HG03064 (cell line): ENCODE measurements at regions not wholly inside any gene's neighbourhood (a gene's known extent, or its start where the extent isn't known, plus 50 kb on each side); places are given as distances from the start of the nearest gene placed in this dataset.

Experiments used
- ATAC-seq: cut with Tn5 transposase; IDR thresholded peaks from one replicate; pipeline ENCODE4 v1.9.1; 2021; ENCODE audit warnings: low read depth; ENCODE audit not compliant: unreplicated experiment

GRCh38 chr4:158013858-158014257 lies 159.0 kb downstream of the GASK1B start:
- no peak for ATAC-seq

GRCh38 chr4:158010361-158010760 lies 162.5 kb downstream of the GASK1B start:
- no peak for ATAC-seq

GRCh38 chr4:158008551-158009218 lies 164.1 kb downstream of the GASK1B start:
- no peak for ATAC-seq

DNA sequence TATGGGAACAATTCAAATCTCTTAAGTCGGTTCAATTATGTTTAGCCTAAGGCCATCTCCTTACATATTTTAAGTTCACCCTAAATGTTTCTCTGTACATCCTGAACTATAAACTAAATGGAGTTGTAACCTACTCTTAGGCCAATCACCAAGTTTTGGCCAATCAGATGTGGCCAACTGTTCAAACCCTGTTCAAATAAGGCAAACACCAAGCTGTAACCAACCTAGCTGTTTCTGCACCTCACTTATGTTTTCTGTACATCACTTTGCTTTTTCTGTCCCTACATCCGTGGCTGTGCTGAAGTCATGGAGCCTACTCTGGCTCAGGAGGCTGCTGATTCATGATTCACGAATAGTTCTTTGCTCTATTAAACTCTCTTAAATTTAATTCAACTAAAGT lies 165.3 kb downstream of the GASK1B start:
- ATAC-seq: no peak

DNA sequence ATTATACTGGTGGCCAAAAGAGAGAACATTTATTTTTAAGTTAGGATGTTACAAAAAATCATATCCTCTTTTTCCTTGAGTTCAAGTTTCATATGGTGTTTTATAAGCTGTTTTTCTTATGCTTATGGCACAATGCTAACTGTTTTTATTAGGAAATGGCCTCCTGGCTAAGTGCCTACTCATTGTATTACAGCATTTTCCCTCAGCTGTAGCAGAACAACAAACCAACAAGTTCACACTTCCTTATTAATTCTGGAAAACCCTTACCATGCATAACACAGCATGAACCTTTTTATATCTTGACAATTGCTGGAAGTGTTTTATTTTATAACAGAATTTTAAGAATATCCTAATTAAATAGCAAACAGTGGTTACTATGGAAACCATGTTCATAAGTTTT lies 165.8 kb downstream of the GASK1B start:
- no peak for ATAC-seq

DNA sequence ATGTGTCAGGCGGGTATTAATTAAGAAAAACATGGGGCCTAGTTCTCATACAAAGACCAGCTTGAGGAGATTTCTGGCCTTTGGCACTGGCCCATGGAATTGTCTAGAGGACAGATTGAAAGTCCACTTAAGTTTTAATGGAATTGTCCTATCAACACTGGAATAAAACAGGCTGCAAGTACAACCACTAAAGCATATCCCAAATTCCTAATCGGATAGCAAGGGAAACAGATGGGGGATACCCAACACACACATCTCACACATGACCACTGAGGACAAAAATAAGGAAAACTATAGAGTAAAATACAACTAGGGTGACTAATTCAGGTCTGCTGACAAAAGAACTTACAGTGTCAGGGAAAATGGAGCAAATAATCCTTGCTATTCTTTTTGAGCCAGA lies 167.8 kb downstream of the GASK1B start:
- no peak for ATAC-seq

DNA sequence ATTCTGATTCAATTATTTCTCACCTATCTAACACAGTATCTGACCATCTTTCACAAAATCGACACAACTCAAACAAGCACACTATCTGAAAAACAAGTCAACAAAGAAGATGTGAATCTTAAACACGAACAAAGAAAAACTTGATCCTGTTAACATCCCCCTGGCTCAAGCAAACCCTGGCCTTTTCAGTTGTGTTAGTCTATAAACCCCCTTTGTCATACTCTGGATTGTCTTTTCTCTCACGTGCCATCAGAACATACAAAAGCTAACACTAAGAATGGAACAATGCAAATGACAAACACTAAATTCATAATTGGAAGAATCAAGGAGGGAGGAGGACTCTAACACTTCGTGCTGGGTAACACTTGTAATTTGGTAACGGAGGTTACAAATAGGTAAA lies 168.7 kb downstream of the GASK1B start:
- ATAC-seq: no peak

DNA sequence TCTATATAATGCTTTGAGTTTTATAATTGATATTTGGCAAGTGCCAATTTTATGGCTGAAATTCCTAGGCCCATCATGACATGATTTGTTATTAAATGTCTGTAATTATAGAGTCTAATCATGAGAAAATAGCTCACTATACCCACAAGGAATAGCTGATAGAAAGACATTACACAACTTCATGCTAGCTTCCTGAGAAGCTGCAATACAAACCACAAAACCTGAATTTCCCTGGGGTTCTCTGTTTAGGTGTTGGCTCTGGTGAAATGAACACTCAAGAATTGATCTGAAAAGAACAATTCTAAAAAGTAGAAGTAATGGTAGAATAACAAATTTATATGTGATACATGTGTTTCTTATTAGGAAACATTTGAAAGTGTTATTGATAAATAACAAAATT lies 169.6 kb downstream of the GASK1B start:
- ATAC-seq: no peak

DNA sequence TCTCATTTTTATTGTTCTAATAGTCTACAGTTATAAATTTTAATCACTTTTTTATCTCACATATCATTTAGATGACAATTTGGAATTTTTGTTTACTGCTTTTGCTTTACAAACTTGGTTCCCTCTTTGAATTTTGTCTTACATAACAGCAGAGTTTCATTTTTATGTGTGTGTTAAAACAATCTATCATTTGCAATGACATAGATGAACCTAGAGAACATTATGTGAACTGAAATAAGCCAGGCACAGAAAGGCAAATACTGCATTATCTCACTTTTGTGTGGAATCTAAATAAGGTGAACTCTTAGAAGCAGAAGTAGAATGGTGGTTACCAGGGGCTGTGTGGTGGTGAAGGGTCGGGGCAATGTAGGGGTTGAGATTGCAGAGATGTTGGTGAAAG lies 170.7 kb downstream of the GASK1B start:
- no peak for ATAC-seq

- no peak for ATAC-seq
Measured at GRCh38 chr4:158001756-158002155, 171.1 kb downstream of the GASK1B start.

DNA sequence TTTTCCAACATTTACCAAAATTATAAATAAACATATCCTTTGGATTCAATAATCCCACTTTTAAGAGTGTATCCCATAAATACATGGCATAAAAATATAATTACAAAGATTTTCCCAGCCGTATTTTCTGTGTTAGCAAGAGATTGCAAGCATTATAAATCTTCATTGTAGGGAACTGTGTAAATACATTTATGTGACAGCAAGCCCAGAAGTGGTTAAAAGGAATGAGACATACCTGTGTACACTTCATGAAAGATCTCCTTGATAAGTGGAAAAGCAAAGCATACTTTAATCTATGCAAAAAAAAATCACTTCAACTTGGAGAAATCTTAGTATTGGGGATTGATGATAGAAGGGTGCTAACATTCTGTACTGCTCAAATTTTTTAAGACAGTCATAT lies 173.1 kb downstream of the GASK1B start:
- no peak for ATAC-seq

DNA sequence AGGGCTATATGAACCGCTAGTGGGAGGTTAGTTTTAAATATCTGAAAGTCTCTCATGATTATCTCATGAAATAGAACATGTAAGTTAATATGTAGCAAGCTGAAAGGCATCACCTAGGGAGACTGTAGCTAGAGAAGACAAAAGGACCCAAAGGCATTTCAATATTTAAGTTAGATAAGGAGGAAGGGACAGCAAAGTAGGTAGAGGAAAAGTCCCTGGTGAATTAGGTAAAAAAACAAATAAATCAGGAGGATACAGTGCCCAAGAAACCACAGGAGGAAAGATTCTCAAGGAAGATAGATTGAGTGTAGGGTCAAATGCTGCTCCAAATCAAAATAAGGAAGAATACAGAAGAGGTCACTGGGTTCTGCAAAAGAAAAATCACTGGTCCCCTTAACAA lies 175.5 kb downstream of the GASK1B start:
- ATAC-seq: no peak

- no peak for ATAC-seq
Measured at GRCh38 chr4:157996061-157997028, 176.5 kb downstream of the GASK1B start.

GRCh38 chr4:157994863-157995262 lies 178.0 kb downstream of the GASK1B start:
- ATAC-seq: no peak

DNA sequence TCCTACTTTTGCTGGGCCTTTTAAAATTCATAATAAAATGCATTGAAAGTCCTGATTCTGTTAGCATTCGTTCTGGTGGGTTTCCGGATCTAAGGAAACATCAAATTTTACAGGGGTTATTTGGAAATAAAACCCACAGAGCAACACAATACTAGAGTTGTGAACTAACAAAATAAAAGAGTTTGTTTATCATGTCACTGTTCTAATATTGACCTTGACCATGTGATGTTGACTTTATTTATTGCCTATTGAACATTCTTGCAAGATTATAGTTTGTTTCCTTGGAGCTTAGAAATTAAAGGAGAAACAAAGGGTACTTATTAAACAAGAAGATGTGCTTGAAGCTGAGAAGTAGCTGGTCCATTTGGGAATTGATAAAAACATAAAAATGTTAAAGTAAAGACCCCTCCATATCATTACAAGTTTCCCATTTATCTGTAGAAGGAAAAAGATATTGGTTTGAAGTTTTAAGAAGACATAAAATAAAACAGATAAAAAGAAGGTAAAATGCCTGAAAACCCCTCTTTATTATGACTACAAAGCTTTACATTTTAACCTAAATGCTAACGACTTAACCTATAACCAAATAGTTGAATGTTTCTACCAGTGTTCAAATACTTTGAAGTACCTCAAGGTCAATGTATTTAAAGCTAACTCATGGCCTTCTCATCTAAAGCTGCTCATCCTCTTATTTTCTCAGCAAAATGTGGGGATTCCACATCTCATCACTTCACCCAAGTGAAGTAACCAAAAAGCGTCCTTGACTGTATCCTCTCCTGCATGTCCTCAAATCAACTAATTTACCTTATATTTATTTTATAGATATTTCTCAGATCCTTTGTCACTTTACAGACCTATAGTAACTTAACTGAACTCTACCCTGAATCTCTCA lies 179.6 kb downstream of the GASK1B start:
- ATAC-seq: no peak

GRCh38 chr4:157992038-157992705 lies 180.7 kb downstream of the GASK1B start:
- no peak for ATAC-seq

- no peak for ATAC-seq
Measured at GRCh38 chr4:157988641-157989040, 184.2 kb downstream of the GASK1B start.

DNA sequence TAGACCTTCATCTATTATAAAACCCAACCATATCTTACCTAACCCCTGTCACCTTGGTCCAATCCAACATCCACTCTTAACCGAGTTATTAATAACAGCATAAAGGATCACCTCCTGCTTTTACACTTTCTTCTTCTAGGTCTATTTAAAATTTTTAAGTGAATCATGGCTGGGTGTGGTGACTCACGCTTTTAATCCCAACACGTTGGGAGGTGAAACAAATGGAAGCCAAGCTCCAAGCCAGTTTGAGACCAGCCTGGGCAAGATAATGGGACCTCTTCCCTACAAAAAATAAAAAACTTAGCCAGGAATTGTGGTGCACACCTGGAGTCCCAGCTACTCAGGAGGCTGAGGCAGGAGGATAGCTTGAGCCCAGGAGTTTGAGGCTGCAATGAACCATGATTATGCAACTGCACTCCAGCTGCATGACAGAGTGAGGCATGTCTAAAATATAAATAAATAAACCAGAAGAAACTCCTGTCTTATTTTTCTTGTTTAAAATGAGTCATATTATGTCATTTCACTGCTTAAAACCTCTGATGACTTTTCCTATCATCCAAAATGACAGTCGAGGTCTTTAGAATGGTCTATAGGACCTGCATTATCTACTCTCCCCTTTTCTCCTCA lies 188.4 kb downstream of the GASK1B start:
- ATAC-seq: no peak

- ATAC-seq: no peak
Measured at GRCh38 chr4:157983300-157983699, 189.5 kb downstream of the GASK1B start.

DNA sequence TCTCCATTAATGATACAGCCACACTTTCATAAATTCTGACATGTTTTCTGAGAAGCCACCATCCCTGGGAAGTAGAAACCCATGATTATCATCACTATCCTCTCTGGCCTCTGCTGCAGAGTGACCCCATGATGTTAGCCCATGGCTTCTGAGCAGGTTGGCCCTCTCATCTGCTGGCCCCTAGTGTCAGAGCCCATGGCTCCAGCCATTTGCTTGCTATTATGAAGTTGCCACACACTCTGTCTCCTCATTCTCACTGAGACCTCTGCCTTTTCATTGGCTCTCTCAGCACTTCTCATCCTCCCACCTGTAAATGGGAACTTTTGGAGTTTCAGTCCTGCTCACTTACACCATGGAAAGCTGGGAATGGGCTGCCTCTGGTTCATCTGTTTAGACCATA lies 192.7 kb downstream of the GASK1B start:
- no peak for ATAC-seq
